Ovary (tissue), 7 donors: ENCODE measurements at regions not wholly inside any gene's neighbourhood (a gene's known extent, or its start where the extent isn't known, plus 50 kb on each side); places are given as distances from the start of the nearest gene placed in this dataset.

Experiments
- DNase-seq, 5 donors: peaks; one replicate each; pipeline ENCODE4 v3.0.0-alpha.2; 2019 to 2020
- H3K27ac ChIP-seq, 2 donors: fragments of 200-600 bp; one replicate each; pipeline versions ENCODE4 v1.5.1 to v1.8.0; 2019 to 2022
- H3K27me3 ChIP-seq: fragments of 200-600 bp; one replicate; pipeline ENCODE4 v1.8.0; 2022
- H3K36me3 ChIP-seq: fragments of 200-600 bp; sonication (generic); one replicate; pipeline ENCODE4 v1.5.1; 2019
- H3K4me1 ChIP-seq: one replicate; pipeline ENCODE4 v1.8.1; 2013; ENCODE audit warnings: mild to moderate bottlenecking, moderate library complexity; ENCODE audit not compliant: insufficient read depth
- H3K4me3 ChIP-seq: fragments of 200-600 bp; sonication (generic); one replicate; pipeline ENCODE4 v1.5.1; 2017
- H3K9me3 ChIP-seq, 2 donors: fragments of 200-600 bp in 1 of 2; sonication (generic) in 1 of 2; one replicate each; pipeline versions ENCODE4 v1.5.1 to v1.8.1; 2013 to 2019; ENCODE audit warnings: mild to moderate bottlenecking in 1 of 2, moderate library complexity in 1 of 2
- CTCF ChIP-seq, 3 donors: fragments of 450-650 bp in 2 of 3; fragments of 200-600 bp in 1 of 3; IDR thresholded peaks; one replicate each; pipeline versions ENCODE4 v1.5.1 to v1.8.0; 2016 to 2022; ENCODE audit warnings: antibody characterized with exemption in 3 of 3, mild to moderate bottlenecking in 1 of 3
- EP300 ChIP-seq: sonication (generic); formaldehyde crosslinking; IDR thresholded peaks from one replicate; pipeline ENCODE4 v1.6.1; 2017; ENCODE audit warnings: antibody characterized with exemption
- POLR2A ChIP-seq: fragments of 450-650 bp; IDR thresholded peaks from one replicate; pipeline ENCODE4 v1.6.1; 2017; ENCODE audit warnings: antibody characterized with exemption, mild to moderate bottlenecking, moderate library complexity
- WGBS, 3 donors: extraction: QIAGEN DNeasy Blood & Tissue Kit in 1 of 3; methylation state at CpG; one replicate each; pipeline versions ENCODE4 v1.1.5 to v1.1.7; 2013 to 2017; 5-methylcytosine and 5-hydroxymethylcytosine counted together
- intact Hi-C, 4 donors: fragments of 100-400 bp; cut with DNase I; formaldehyde crosslinking; loops; one replicate each; pipeline versions ENCODE4 v1.11.0 to v1.15.1; 2022 to 2023
- donor health status: DM: no; HTN: no; CAD: no; lungs with moderate emphysema.
- donor health status: DM: no; HTN: no; CAD: no.
- donor health status: Bipolar disorder and iron deficiency.
- donor health status: DM: no; HTN: no; CAD: no.
- donor health status: DM: yes; HTN: yes; CAD: no.

GRCh38 chr4:100746141-100746739 lies 228.4 kb upstream of the EMCN start:
- no peak for TF ChIP-seq EP300
- no peak for TF ChIP-seq POLR2A
- TF ChIP-seq CTCF (IDR thresholded peaks at IDR 0.05): no peak
- intact Hi-C loops: loop anchor here in 1 of 4 donors (10.0 kb wide), 1 partner anchor 1511 kb away; no protein-coding TSS in a partner anchor
- H3K36me3 ChIP-seq: no peaks in the 10 kb centered on the region

GRCh38 chr4:100742045-100742444 lies 224.2 kb upstream of the EMCN start:
- no peaks in the 10 kb centered on the region for H3K9me3 ChIP-seq
- no peak for DNase-seq
- TF ChIP-seq POLR2A (no peak), EP300 (no peak), CTCF (IDR thresholded peaks at IDR 0.05) (no peak)
- intact Hi-C loops: loop anchor here in 1 of 4 donors (10.0 kb wide), 1 partner anchor 1507 kb away; no protein-coding TSS in a partner anchor
- H3K27ac ChIP-seq: no peak overlapping the region
- H3K4me1 ChIP-seq: no peaks in the 10 kb centered on the region
- no peaks in the 10 kb centered on the region for H3K36me3 ChIP-seq
- H3K4me3 ChIP-seq: no peak overlapping the region
- no peaks in the 10 kb centered on the region for H3K27me3 ChIP-seq
- WGBS, 3 donors: 55 to 62% (median 58%) methylated on average over 4 of the region's 4 CpGs

More at GRCh38 chr4:100746141-100746739, 228.4 kb upstream of the EMCN start:
- Histone ChIP-seq H3K9me3 (no peaks in the 10 kb centered on the region), H3K27ac (no peak overlapping the region), H3K4me1 (no peaks in the 10 kb centered on the region), H3K27me3 (no peaks in the 10 kb centered on the region), H3K4me3 (no peak overlapping the region)
- DNase-seq: no peak

- Histone ChIP-seq H3K27me3 (no peaks in the 10 kb centered on the region), H3K9me3 (no peaks in the 10 kb centered on the region), H3K27ac (no peak overlapping the region), H3K4me1 (no peaks in the 10 kb centered on the region), H3K36me3 (no peaks in the 10 kb centered on the region), H3K4me3 (no peak overlapping the region)
- WGBS, 3 donors: 57 to 65% (median 59%) methylated on average over 2 of the region's 2 CpGs
- intact Hi-C loops: no loop called here
- TF ChIP-seq EP300 (no peak), CTCF (IDR thresholded peaks at IDR 0.05) (no peak), POLR2A (no peak)
- DNase-seq: no peak
Measured at GRCh38 chr4:100739426-100739825, 221.6 kb upstream of the EMCN start.

- H3K36me3 ChIP-seq: no peaks in the 10 kb centered on the region
Measured at GRCh38 chr4:100738196-100739165, 220.7 kb upstream of the EMCN start.

More at GRCh38 chr4:100738196-100739165, 220.7 kb upstream of the EMCN start:
- intact Hi-C loops: no loop called here
- Histone ChIP-seq H3K4me3 (no peak overlapping the region), H3K9me3 (no peaks in the 10 kb centered on the region), H3K27me3 (no peaks in the 10 kb centered on the region), H3K27ac (no peak overlapping the region), H3K4me1 (no peaks in the 10 kb centered on the region)
- TF ChIP-seq POLR2A (no peak), CTCF (IDR thresholded peaks at IDR 0.05) (no peak), EP300 (no peak)
- no peak for DNase-seq
- WGBS, 3 donors: 74 to 87% (median 78%) methylated on average over 7 of the region's 7 CpGs
